Muscle of leg (tissue), 3 donors: ENCODE measurements at regions not wholly inside any gene's neighbourhood (a gene's known extent, or its start where the extent isn't known, plus 50 kb on each side); places are given as distances from the start of the nearest gene placed in this dataset.

Experiments
- DNase-seq: peaks from one replicate; pipeline ENCODE4 v3.0.0; 2013
- H3K27ac ChIP-seq: one replicate; pipeline ENCODE4 v1.5.1; 2013; ENCODE audit warnings: mild to moderate bottlenecking, low read length, control low read depth
- H3K27me3 ChIP-seq: one replicate; pipeline ENCODE4 v1.6.1; 2013; ENCODE audit warnings: low read length; ENCODE audit not compliant: control insufficient read depth, insufficient read depth
- H3K36me3 ChIP-seq: one replicate; pipeline ENCODE4 v1.6.1; 2013; ENCODE audit warnings: low read length; ENCODE audit not compliant: control insufficient read depth, insufficient read depth
- H3K4me1 ChIP-seq: one replicate; pipeline ENCODE4 v1.6.1; 2013; ENCODE audit warnings: low read length; ENCODE audit not compliant: control insufficient read depth, insufficient read depth
- H3K4me3 ChIP-seq: one replicate; pipeline ENCODE4 v1.5.1; 2013; ENCODE audit warnings: low read length, control low read depth
- H3K9me3 ChIP-seq: replicated peaks from 2 replicates; pipeline ENCODE4 v1.6.1; 2013; ENCODE audit warnings: low read depth, low read length; ENCODE audit not compliant: control insufficient read depth
- WGBS: methylation state at CpG from one replicate; pipeline ENCODE4 v1.1.5; 2013; ENCODE audit warnings: missing lambda C conversion rate; ENCODE audit not compliant: insufficient coverage; 5-methylcytosine and 5-hydroxymethylcytosine counted together

DNA sequence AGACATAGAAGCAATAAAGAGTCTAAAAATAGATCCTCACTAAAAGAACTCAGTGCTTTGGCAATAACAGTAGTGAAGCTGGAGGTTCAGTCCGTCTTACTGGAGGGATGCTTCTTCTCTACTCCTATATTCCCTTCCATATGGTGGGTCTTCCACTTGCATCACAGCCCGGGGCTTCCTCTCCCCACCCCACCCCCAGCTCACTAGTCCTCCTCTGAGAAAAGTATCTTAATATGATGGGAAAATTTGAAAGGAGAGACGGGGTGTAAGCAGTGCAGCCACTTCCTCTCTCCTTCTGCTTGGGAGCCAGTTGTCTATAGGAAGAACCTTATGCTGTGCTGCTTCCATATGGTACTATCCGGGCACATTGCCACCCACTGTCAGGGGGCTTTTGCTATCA is 57.2 kb upstream of the SPOPL start:
- Histone ChIP-seq H3K27me3 (no peaks in the 10 kb centered on the region), H3K9me3 (no peaks in the 10 kb centered on the region), H3K27ac (no peak overlapping the region), H3K4me1 (no peaks in the 10 kb centered on the region), H3K4me3 (no peak overlapping the region), H3K36me3 (no peaks in the 10 kb centered on the region)
- peak; percentile 43 for DNase-seq
- no CpG with 5 or more reads among the region's 4 CpGs for WGBS

DNA sequence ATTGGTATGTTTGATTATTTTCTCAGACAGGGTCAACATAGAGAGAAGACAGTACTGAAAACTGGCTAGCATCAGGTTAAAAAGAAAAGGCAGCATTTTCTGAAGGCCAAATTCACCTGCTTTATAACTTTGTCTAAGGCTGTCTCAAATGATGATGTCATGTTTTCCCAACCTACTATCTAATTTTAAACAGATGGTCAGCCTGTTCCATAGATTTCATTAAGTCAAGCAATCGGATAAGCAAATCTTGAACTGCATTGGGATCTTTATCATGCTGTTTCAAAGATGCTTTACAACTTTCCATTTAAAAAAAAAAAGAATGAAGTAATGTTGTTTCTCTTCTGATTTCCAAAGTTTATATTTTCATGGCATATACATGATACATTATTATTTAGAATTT is 56.3 kb upstream of the SPOPL start:
- no peaks in the 10 kb centered on the region for H3K27me3 ChIP-seq
- H3K27ac ChIP-seq, result peak overlapping the region; percentile 6
- H3K4me1 ChIP-seq, result no peaks in the 10 kb centered on the region
- no peak overlapping the region for H3K4me3 ChIP-seq
- WGBS, result no CpG with 5 or more reads among the region's 1 CpG
- H3K36me3 ChIP-seq, result no peaks in the 10 kb centered on the region
- peak; percentile 74 for DNase-seq
- H3K9me3 ChIP-seq, result no peaks in the 10 kb centered on the region

DNA sequence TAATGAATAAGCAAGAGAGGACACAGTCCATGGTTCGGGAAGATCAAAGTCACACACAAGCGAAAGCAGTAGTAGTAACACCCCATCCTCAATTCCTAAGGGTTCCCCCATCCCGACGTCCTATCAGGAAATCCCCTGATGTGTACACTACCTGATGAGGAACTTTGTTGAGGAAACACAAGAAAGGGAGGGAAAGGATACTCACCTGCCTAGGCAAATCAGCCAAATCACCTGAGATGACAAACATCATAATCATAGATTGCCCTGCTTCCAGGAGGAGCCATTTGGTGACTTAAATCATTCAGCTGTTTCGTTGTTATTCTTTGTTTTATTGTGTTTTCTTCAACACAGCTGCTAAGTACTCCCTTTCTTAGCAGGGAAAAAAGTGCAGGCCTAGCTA is 55.5 kb upstream of the SPOPL start:
- no peaks in the 10 kb centered on the region for H3K36me3 ChIP-seq
- no peak for DNase-seq
- WGBS, result no CpG with 5 or more reads among the region's 5 CpGs
- H3K4me3 ChIP-seq, result no peak overlapping the region
- peak overlapping the region; percentile 4 for H3K27ac ChIP-seq
- no peaks in the 10 kb centered on the region for H3K27me3 ChIP-seq
- H3K4me1 ChIP-seq, result no peaks in the 10 kb centered on the region
- no peaks in the 10 kb centered on the region for H3K9me3 ChIP-seq

DNA sequence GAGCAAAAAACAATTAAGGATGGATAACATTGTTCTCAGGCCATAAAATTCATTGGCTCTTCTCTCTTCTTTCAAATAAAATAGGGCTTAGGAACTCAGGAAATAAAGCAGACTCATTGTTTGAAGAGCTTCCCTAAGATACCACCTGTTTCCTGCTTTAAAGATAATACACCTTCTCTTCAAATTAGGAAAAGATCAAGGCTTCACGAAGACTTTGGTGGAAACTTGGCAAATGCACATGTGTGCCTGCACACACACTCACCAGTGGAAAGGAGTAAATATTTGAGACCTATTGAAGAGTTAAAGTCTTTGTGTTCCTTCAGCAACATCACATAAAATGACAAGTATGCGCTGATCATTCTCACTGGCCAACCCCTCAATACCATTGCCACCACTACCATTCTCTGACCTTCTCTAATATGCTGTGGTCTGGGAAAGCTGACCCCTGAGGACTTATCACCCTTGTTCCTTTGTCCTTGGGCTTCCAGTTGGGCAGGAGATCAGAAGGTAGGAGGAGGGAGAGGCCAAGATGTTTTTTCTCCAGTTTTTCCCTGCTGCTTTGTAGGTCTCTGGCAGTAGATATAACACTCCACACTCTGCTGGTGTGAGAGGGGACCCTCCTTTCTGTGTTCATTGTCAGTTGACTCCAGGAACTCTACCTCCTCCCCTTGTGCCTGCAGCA is 53.5 kb upstream of the SPOPL start:
- H3K27me3 ChIP-seq, result no peaks in the 10 kb centered on the region
- no peak overlapping the region for H3K4me3 ChIP-seq
- no CpG with 5 or more reads among the region's 2 CpGs for WGBS
- no peaks in the 10 kb centered on the region for H3K4me1 ChIP-seq
- H3K9me3 ChIP-seq, result no peaks in the 10 kb centered on the region
- H3K27ac ChIP-seq, result no peak overlapping the region
- H3K36me3 ChIP-seq, result no peaks in the 10 kb centered on the region
- DNase-seq, result no peak
